A204.1 (cell line): ENCODE measurements at regions not wholly inside any gene's neighbourhood (a gene's known extent, or its start where the extent isn't known, plus 50 kb on each side); places are given as distances from the start of the nearest gene placed in this dataset.

Source experiments
- FAIRE-seq: peaks from 2 replicates; lab custom pipeline; 2012; peaks lifted over from hg19 to GRCh38; lab: Jason Lieb, UNC

DNA sequence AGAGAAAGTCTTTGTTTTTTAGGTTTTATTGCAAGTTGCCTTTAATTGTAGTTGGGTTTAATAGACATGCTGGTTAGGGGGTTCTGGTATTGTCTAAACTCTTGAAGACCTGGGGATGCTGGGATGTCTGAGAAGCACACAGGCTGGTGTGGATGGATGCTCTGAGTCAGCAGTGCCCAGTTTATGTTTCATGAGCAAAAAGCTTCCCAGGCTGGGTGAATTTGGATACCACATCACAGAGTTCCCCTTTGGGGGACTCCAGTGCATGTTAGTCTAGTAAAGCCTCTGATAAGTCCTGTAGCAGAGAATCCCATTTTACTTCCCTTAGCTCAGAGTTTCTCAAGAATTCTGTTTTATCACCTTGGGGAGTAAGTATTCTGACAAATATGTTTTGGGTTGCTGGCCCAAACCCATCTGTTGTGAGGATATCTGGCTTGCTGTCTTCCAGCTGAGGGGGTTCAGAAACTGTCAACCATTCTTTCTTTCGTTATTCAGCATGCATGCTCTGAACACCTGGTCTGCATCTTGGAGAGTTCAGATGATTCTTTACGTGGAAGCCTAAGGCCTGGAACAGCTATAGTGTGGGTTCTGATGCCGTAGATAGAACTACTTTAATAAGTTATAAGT is 509.1 kb downstream of the VRK1 start:
- no peak for FAIRE-seq

DNA sequence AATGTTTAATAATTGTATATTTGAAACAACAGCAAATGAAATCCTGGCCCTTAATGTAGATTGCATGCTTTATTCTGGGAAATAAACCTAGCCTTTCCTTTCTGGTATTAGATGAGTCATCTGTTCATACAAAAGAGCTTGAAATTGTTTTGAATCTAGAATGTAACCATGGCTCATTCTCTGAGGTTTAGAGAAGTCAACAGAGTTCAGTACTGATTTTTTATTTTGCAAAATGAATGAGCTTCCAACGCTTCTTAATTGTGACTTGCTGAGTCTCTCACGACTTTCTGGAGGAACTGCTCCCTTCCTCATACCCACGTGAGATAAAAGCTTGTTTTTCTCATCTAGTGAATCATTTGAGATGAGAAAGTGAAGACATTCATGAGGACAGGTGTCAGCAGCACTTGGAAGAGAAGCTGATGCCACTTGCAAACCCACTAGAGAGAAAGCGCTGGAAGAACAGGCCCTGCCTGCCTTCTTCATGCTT is 509.6 kb downstream of the VRK1 start:
- no peak for FAIRE-seq

DNA sequence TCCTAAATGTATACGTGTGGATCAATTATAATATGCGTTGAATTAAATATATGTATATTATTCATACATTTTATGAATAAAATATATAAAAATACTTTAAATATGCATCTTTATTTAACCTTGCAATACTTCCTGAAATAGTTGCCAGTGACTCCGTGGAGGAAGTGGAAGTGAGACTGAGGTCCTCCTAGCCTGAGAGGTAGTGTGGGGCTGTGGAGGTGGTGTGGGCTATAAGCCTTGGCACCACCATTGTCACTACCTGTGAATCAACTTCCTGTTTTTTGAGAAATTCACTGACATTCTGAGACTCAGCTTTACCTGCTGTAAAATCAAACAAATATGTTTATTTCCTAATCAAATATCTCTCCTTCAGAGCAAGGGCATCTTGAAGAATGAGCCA is 514.2 kb downstream of the VRK1 start:
- no peak for FAIRE-seq

DNA sequence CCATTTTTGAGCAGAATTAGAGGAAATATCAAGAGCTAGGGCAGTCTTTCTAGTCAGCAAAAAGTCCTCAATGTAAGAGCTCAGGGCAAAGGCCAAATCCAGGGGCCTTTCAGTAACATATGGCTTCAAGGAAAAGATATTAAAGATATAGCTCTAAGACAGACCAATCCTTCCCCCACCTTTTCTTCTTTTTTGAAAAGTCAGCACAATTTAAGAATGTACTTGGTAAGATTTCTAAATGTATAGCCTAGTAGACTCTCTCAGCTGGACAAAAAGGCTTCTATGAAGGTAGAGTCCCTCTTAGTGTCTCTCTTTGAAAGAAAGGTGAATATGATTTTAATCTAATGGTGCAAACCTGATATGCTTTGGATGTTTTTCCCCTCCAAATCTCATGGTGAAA is 515.7 kb downstream of the VRK1 start:
- FAIRE-seq = no peak

DNA sequence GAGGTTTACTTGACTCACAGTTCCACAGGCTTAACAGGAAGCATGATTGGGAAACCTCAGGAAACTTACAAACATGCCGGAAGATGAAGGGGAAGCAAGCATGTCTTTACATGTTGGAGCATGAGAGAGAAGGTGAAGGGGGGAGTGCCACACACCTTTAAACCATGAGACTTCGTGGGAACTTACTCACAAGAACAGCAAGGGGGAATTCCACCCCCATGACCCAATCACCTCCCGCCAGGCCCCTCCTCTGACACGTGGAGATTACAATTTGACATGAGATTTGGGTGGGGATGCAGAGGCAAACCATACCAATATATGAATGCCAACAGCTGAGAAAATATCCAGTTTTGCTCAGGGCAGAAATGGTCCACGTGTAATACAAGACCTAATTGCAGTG is 518.6 kb downstream of the VRK1 start:
- no peak for FAIRE-seq

- FAIRE-seq = no peak
Measured at GRCh38 chr14:97318380-97318779, 521.2 kb downstream of the VRK1 start.

GRCh38 chr14:97319691-97320090 is 522.5 kb downstream of the VRK1 start:
- no peak for FAIRE-seq

DNA sequence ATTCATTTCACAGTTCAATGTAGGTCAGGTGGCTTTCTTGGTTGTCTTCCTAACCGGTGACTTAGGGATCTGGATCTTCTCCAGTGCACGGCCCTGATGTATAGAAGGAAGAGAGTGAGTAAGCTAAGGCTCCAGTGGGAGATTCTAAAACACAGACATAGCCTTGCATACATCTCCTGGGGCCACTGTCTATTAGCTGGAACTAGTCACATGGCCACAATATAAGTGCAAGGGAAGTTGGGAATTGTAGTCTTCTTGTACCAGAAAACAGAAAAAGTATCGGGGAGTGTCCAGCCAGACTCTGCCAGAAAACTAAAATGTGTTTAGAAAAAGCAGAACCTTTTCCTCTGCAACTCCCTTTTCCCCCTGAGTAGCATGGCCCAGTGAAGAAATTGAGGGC is 531.6 kb downstream of the VRK1 start:
- FAIRE-seq = no peak

- FAIRE-seq = no peak
Measured at GRCh38 chr14:97329701-97330100, 532.5 kb downstream of the VRK1 start.

DNA sequence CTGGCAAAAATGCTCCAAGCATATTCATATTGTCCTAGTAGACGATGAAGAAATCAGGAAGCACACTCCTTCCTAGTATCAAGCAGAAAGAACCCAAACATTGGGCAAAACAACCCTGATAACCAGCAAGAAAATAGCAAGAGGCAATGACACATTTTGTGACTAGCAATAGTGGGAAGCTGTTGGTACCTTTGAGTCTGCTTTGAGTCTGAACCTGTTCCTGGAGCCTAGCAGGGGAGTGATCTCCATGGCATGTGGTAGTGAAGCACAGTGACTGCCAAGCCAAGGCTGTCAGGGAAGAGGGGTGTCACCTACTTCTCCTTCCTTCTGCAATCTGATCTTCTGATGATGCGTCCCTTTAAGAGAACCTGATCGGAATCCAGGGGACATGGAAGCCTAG is 533.9 kb downstream of the VRK1 start:
- FAIRE-seq = no peak

DNA sequence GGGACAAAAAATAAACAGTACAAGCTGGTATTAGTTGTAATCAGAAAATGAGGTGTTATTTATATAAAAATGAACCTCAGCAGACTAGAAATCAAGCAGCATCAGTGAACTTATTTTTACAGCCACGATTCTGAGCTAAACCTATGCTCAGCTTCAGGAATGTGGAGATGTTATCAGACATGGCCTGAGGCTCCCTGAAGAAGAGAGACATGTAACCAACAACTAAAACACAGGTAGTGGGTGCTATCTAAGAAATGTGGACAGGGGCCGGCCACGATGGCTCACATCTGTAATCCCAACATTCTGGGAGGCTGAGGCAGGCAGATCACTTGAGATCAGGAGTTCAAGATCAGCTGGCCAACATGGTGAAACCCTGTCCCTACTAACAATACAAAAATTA is 534.3 kb downstream of the VRK1 start:
- FAIRE-seq = no peak

GRCh38 chr14:97336179-97336578 is 539.0 kb downstream of the VRK1 start:
- no peak for FAIRE-seq

DNA sequence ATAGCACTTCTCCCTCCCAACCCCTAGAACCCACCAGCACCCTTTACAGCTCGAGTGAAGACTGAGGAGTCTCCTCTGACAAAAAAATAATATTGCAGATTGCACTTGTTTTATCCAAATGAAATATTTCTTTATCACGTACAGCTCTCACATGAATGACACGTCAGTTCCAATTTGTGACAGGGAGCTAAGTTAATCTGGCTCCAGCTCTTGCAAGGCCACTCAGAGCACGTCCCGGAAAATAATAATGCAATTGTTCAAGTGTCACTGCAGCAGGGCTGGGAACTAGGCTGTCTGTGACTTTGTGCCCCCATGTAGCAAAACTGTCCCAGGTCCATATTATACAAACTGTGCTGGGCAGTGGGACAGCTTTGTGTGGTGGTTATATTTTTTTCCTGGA is 539.6 kb downstream of the VRK1 start:
- FAIRE-seq = no peak

DNA sequence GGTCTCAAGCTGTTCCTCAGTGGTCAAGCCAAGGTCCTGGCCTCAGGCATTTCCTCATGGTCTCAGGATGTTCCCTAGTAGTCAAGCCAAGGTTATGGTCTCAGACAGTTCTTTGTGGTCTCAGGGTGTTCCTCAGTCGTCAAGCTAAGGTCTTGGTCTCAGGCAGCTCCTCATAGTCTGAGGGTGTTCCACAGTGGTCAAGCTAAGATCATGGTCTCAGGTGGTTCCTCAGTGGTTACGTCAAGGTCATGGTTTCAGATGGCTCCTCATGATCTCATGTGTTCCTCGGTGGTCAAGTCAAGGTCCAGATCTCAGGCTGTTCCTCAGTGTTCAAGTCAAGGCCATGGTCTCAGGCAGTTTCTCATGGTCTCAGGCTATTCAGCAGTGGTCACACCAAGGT is 540.1 kb downstream of the VRK1 start:
- FAIRE-seq = no peak

GRCh38 chr14:97337670-97338069 is 540.5 kb downstream of the VRK1 start:
- no peak for FAIRE-seq

DNA sequence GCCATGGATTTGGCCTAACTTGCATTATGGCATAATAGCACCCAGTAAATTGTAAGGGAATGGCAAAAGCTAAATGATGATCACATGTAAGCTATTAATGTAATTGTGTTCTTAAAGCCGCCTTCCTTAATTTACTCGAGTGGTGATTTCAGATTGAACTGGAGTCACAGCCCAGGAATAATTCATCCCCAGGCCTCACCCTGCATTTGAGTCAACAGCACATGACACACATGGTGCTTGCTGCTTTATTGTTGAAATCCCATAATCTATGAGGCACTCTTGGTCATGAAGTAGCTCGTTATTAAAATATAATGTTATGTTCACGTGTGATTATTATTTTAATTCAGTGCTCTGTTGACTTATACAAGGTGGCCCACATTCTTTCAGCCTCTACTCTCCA is 547.5 kb downstream of the VRK1 start:
- FAIRE-seq = no peak

GRCh38 chr14:97346675-97347074 is 549.5 kb downstream of the VRK1 start:
- FAIRE-seq = no peak

DNA sequence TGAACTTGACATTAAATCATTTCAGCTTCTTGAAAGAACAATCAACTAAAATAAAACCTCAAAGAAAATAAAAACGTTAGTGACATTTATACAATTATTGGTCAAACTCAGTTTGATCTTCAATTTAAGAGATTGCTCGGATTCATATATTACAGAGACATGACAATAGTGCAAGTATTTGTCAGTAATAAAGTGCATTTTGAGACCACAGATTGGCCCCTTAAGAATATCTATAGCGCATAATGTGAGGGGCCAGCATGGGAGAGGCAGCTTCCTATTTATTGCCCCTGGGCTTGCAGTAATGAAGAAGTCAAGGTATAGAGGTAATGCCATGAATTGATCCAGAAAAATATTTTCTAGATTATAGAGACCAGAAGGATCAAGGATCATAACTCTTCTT is 552.3 kb downstream of the VRK1 start:
- FAIRE-seq = no peak

DNA sequence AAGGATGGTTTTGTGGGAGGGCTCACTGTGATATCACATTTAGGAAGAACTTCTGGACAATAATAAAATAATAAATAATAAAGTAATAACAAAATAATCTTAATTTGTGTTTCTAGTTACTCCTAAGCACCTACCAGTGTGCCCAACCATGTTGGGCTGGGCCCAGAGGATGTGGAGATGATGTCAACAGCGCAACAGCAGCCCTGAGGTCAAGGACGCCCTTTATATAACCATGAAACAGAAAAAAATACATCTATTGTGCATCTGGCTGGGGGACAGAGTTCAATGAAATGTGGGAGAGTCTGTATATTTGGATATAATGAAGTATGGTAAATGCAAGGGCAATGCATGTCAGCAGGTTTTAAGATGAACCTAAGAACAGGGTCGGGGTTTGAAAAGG is 552.8 kb downstream of the VRK1 start:
- FAIRE-seq = no peak

GRCh38 chr14:97350415-97350814 is 553.2 kb downstream of the VRK1 start:
- no peak for FAIRE-seq

DNA sequence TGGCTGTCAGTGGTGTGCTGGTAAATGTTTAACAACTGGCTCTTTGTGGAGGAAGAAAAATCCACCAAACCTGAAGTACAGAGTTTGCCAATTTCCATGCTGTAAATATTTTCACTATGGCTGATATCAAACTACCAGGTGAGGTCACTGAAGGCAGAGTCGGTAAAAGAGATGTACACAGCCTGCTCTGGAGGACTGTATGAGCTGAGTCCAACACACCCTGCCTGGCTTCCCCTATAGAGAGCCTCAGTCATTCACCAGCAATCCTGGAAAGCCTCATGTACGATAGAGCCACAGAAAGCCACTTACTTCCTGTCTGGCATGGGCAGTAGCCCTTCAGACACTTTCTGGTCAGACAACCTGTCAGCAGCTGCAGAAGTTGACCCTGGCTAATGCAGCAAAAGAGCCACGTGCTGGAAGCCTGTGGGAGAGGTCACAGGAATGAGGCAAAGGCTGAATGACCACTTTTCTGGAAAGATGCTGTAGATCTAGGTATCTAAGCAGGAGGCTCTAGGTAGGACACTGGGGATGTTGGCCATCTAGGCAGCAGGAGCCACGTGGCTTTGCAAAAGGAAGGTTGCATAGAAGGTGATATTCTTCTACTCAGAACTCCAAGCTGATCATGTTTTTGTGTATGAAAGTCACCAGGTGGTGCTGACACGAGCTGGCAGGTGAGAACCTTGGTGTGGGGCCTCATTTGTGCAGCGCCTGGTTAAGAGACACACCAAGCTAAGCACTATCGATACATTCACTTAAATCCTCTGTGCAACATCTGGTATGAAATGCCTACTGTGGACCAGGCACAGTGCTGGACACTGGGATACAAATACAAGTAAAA is 553.9 kb downstream of the VRK1 start:
- FAIRE-seq = no peak

- FAIRE-seq = no peak
Measured at GRCh38 chr14:97353102-97353501, 555.9 kb downstream of the VRK1 start.

- FAIRE-seq = no peak
Measured at GRCh38 chr14:97354119-97354722, 557.0 kb downstream of the VRK1 start.

GRCh38 chr14:97359341-97359740 is 562.2 kb downstream of the VRK1 start:
- FAIRE-seq = no peak
